ENCODE measurements at regions not wholly inside any gene's neighbourhood (a gene's known extent, or its start where the extent isn't known, plus 50 kb on each side); places are given as distances from the start of the nearest gene placed in this dataset.

GRCh38 chr5:105885266-105885665 lies 1785.5 kb downstream of the EFNA5 start:
- Mint-ChIP-seq H3K4me1 (ENCODE audit: low read depth, unreplicated experiment) (no peaks in the 10 kb centered on the region), H3K27me3 (ENCODE audit: unreplicated experiment) (no peaks in the 10 kb centered on the region), H3K27ac (ENCODE audit: unreplicated experiment) (no peak overlapping the region), H3K36me3 (ENCODE audit: insufficient read depth, unreplicated experiment) (no peaks in the 10 kb centered on the region), H3K9me3 (ENCODE audit: low read depth, unreplicated experiment) (peaks cover 2% of the 10 kb centered on the region), H3K4me3 (ENCODE audit: low read depth, unreplicated experiment) (no peak overlapping the region)
- TF ChIP-seq, protein P1, sequence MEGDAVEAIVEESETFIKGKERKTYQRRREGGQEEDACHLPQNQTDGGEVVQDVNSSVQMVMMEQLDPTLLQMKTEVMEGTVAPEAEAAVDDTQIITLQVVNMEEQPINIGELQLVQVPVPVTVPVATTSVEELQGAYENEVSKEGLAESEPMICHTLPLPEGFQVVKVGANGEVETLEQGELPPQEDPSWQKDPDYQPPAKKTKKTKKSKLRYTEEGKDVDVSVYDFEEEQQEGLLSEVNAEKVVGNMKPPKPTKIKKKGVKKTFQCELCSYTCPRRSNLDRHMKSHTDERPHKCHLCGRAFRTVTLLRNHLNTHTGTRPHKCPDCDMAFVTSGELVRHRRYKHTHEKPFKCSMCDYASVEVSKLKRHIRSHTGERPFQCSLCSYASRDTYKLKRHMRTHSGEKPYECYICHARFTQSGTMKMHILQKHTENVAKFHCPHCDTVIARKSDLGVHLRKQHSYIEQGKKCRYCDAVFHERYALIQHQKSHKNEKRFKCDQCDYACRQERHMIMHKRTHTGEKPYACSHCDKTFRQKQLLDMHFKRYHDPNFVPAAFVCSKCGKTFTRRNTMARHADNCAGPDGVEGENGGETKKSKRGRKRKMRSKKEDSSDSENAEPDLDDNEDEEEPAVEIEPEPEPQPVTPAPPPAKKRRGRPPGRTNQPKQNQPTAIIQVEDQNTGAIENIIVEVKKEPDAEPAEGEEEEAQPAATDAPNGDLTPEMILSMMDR (IDR thresholded peaks at IDR 0.05; ENCODE audit: unreplicated experiment) = no peak
- no TSS peak for BruUV-seq (replicated peaks)
- CTCF ChIA-PET = interaction anchor here (1.5 kb wide), 1 partner anchor 24 kb away, joined by 3 read pairs; no protein-coding TSS in a partner anchor
- intact Hi-C loops (cut with micrococcal nuclease; ENCODE audit: unreplicated experiment) = no loop called here
- DNase-seq = no peak

DNA sequence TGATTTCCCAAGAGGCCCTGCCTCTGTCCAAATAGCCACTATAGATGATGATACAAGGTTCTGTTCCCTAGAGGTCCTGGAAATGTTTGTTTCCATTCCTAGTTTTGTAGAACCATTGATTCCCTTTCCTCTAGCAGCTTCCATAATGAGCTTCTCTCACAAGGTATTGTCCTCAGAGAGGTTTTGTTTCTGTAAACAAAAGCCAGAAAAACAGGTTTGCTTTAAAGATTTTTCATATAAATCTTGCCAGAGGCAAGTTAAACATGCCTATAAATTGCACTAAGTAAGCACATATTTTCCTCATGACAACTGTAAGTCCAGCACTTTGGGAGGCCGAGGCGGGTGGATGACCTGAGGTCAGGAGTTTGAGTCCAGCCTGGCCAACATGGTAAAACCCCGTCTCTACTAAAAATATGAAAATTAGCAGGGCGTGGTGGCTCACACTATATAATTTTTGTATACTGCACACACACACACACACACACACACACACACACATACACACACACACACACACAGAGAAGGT lies 1787.7 kb downstream of the EFNA5 start:
- Mint-ChIP-seq H3K27me3 (ENCODE audit: unreplicated experiment) (no peaks in the 10 kb centered on the region), H3K36me3 (ENCODE audit: insufficient read depth, unreplicated experiment) (no peaks in the 10 kb centered on the region), H3K27ac (ENCODE audit: unreplicated experiment) (no peak overlapping the region), H3K4me1 (ENCODE audit: low read depth, unreplicated experiment) (no peaks in the 10 kb centered on the region), H3K4me3 (ENCODE audit: low read depth, unreplicated experiment) (no peak overlapping the region), H3K9me3 (ENCODE audit: low read depth, unreplicated experiment) (peaks cover 2% of the 10 kb centered on the region)
- CTCF ChIA-PET = interaction anchor here (0.7 kb wide), 2 partner anchors 1513 to 1536 kb away, joined by 3 read pairs; no protein-coding TSS in a partner anchor
- intact Hi-C loops (cut with micrococcal nuclease; ENCODE audit: unreplicated experiment) = no loop called here
- BruUV-seq (replicated peaks) = no TSS peak
- DNase-seq = peak; percentile 51
- TF ChIP-seq, protein P1 (IDR thresholded peaks at IDR 0.05; ENCODE audit: unreplicated experiment) = no peak

- Mint-ChIP-seq H3K36me3 (ENCODE audit: insufficient read depth, unreplicated experiment) (no peaks in the 10 kb centered on the region), H3K27ac (ENCODE audit: unreplicated experiment) (no peak overlapping the region), H3K9me3 (ENCODE audit: low read depth, unreplicated experiment) (no peaks in the 10 kb centered on the region), H3K4me3 (ENCODE audit: low read depth, unreplicated experiment) (no peak overlapping the region), H3K27me3 (ENCODE audit: unreplicated experiment) (no peaks in the 10 kb centered on the region), H3K4me1 (ENCODE audit: low read depth, unreplicated experiment) (no peaks in the 10 kb centered on the region)
- CTCF ChIA-PET = no interaction called here
- no TSS peak for BruUV-seq (replicated peaks)
- TF ChIP-seq, protein P1 (IDR thresholded peaks at IDR 0.05; ENCODE audit: unreplicated experiment) = no peak
- no peak for DNase-seq
- intact Hi-C loops (cut with micrococcal nuclease; ENCODE audit: unreplicated experiment) = no loop called here
Measured at GRCh38 chr5:105878402-105878801, 1792.3 kb downstream of the EFNA5 start.

- intact Hi-C loops (cut with micrococcal nuclease; ENCODE audit: unreplicated experiment) = no loop called here
- Mint-ChIP-seq H3K36me3 (ENCODE audit: insufficient read depth, unreplicated experiment) (no peaks in the 10 kb centered on the region), H3K9me3 (ENCODE audit: low read depth, unreplicated experiment) (no peaks in the 10 kb centered on the region), H3K4me3 (ENCODE audit: low read depth, unreplicated experiment) (no peak overlapping the region), H3K4me1 (ENCODE audit: low read depth, unreplicated experiment) (peaks cover 4% of the 10 kb centered on the region), H3K27ac (ENCODE audit: unreplicated experiment) (no peak overlapping the region), H3K27me3 (ENCODE audit: unreplicated experiment) (no peaks in the 10 kb centered on the region)
- BruUV-seq (replicated peaks) = no TSS peak
- TF ChIP-seq, protein P1 (IDR thresholded peaks at IDR 0.05; ENCODE audit: unreplicated experiment) = no peak
- CTCF ChIA-PET = no interaction called here
- no peak for DNase-seq
Measured at GRCh38 chr5:105877592-105877991, 1793.1 kb downstream of the EFNA5 start.

Measured in Calu3 (cell line).